ENCODE measurements at regions not wholly inside any gene's neighbourhood (a gene's known extent, or its start where the extent isn't known, plus 50 kb on each side); places are given as distances from the start of the nearest gene placed in this dataset.

DNA sequence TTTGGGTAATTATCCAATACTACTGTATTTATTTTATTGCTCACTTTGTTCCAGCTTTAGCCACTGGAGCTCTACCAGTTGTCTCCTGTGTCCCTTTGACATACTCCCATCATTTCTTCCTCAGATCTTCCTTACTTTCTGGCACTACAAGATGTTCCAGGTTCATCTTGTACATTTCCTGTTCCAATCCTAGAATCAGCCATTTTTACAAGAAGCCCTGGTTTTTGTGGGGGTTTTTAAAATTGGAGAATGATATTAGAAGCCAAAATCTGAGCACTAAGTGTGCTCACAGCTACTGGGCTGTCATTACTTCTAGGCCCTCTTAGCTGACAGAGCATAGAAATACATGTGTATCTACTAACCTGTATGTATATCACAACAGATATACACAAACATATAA is 164.3 kb downstream of the ZFP36L2 start:
- TF ChIP-seq, protein P1, sequence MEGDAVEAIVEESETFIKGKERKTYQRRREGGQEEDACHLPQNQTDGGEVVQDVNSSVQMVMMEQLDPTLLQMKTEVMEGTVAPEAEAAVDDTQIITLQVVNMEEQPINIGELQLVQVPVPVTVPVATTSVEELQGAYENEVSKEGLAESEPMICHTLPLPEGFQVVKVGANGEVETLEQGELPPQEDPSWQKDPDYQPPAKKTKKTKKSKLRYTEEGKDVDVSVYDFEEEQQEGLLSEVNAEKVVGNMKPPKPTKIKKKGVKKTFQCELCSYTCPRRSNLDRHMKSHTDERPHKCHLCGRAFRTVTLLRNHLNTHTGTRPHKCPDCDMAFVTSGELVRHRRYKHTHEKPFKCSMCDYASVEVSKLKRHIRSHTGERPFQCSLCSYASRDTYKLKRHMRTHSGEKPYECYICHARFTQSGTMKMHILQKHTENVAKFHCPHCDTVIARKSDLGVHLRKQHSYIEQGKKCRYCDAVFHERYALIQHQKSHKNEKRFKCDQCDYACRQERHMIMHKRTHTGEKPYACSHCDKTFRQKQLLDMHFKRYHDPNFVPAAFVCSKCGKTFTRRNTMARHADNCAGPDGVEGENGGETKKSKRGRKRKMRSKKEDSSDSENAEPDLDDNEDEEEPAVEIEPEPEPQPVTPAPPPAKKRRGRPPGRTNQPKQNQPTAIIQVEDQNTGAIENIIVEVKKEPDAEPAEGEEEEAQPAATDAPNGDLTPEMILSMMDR (IDR thresholded peaks at IDR 0.05) = no peak
- Histone ChIP-seq H3K4me1 (no peaks in the 10 kb centered on the region), H2AFZ (no peak overlapping the region), H3K36me3 (ENCODE audit: control insufficient read depth, insufficient read depth, low read length) (no peaks in the 10 kb centered on the region), H3K4me3 (ENCODE audit: low read depth, low read length) (no peak overlapping the region), H3K9ac (no peak overlapping the region), H3K27ac (no peak overlapping the region), H3K79me2 (no peaks in the 10 kb centered on the region), H3K27me3 (ENCODE audit: control insufficient read depth, insufficient read depth, low read length) (no peaks in the 10 kb centered on the region), H3K4me2 (ENCODE audit: low read length) (no peak overlapping the region), H3K9me3 (ENCODE audit: control insufficient read depth, low read length) (no peaks in the 10 kb centered on the region)

GRCh38 chr2:43060390-43061016 is 165.9 kb downstream of the ZFP36L2 start:
- H3K4me3 ChIP-seq (ENCODE audit: low read depth, low read length) = no peak overlapping the region
- no peak overlapping the region for H3K27ac ChIP-seq
- no peaks in the 10 kb centered on the region for H3K9me3 ChIP-seq (ENCODE audit: control insufficient read depth, low read length)
- H2AFZ ChIP-seq = no peak overlapping the region
- no peak overlapping the region for H3K9ac ChIP-seq
- no peak overlapping the region for H3K4me2 ChIP-seq (ENCODE audit: low read length)
- no peaks in the 10 kb centered on the region for H3K79me2 ChIP-seq
- no peaks in the 10 kb centered on the region for H3K27me3 ChIP-seq (ENCODE audit: control insufficient read depth, insufficient read depth, low read length)
- TF ChIP-seq, protein P1 (IDR thresholded peaks at IDR 0.05) = no peak
- no peaks in the 10 kb centered on the region for H3K36me3 ChIP-seq (ENCODE audit: control insufficient read depth, insufficient read depth, low read length)
- no peaks in the 10 kb centered on the region for H3K4me1 ChIP-seq

GRCh38 chr2:43059183-43059897 is 167.1 kb downstream of the ZFP36L2 start:
- TF ChIP-seq, protein P1 (IDR thresholded peaks at IDR 0.05) = no peak
- H3K36me3 ChIP-seq (ENCODE audit: control insufficient read depth, insufficient read depth, low read length) = no peaks in the 10 kb centered on the region
- H2AFZ ChIP-seq = no peak overlapping the region
- H3K4me2 ChIP-seq (ENCODE audit: low read length) = no peak overlapping the region
- H3K9me3 ChIP-seq (ENCODE audit: control insufficient read depth, low read length) = no peaks in the 10 kb centered on the region
- no peak overlapping the region for H3K27ac ChIP-seq
- no peaks in the 10 kb centered on the region for H3K27me3 ChIP-seq (ENCODE audit: control insufficient read depth, insufficient read depth, low read length)
- no peaks in the 10 kb centered on the region for H3K79me2 ChIP-seq
- no peak overlapping the region for H3K9ac ChIP-seq
- H3K4me3 ChIP-seq (ENCODE audit: low read depth, low read length) = no peak overlapping the region
- no peaks in the 10 kb centered on the region for H3K4me1 ChIP-seq

DNA sequence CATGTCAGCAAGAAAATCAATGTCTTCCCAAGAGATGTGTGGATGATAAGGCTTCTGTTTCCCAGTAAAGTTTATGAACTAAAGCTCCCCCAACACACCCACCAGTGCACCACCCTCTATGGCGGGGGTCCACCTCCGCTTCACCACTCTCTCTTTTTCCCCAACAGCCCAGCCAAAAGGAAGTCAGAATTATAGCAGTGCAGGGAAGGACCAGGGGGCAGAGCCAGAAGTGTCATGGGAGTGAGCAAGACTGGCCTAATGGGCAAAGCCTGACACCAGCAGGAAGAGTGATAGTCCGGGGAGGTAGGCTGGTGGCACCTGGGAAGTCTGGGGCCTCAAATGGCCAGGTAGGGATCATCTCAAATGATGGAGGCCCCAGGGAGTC is 167.7 kb downstream of the ZFP36L2 start:
- Histone ChIP-seq H3K36me3 (ENCODE audit: control insufficient read depth, insufficient read depth, low read length) (no peaks in the 10 kb centered on the region), H3K4me1 (no peaks in the 10 kb centered on the region), H3K79me2 (no peaks in the 10 kb centered on the region)

More for the DNA sequence above, 167.7 kb downstream of the ZFP36L2 start:
- Histone ChIP-seq H3K27ac (no peak overlapping the region), H2AFZ (no peak overlapping the region), H3K4me3 (ENCODE audit: low read depth, low read length) (no peak overlapping the region), H3K9ac (no peak overlapping the region), H3K27me3 (ENCODE audit: control insufficient read depth, insufficient read depth, low read length) (no peaks in the 10 kb centered on the region), H3K4me2 (ENCODE audit: low read length) (no peak overlapping the region), H3K9me3 (ENCODE audit: control insufficient read depth, low read length) (no peaks in the 10 kb centered on the region)
- TF ChIP-seq, protein P1 (IDR thresholded peaks at IDR 0.05) = no peak

Data from parathyroid adenoma (tissue), 2 donors.